D721Med (cell line): ENCODE measurements at regions not wholly inside any gene's neighbourhood (a gene's known extent, or its start where the extent isn't known, plus 50 kb on each side); places are given as distances from the start of the nearest gene placed in this dataset.

Source experiments
- DNase-seq: peaks from one replicate; pipeline ENCODE4 v3.0.0; 2011; ENCODE audit warnings: low spot score; ENCODE audit not compliant: insufficient read length
- FAIRE-seq: peaks from 2 replicates; lab custom pipeline; 2011; peaks lifted over from hg19 to GRCh38; lab: Jason Lieb, UNC
- TF ChIP-seq, protein P1 (sequence below): IDR thresholded peaks from 2 replicates; pipeline ENCODE4 v1.5.1; 2012; ENCODE audit warnings: mild to moderate bottlenecking, control low read depth; ENCODE audit not compliant: insufficient read depth; ENCODE audit errors: missing control alignments

DNA sequence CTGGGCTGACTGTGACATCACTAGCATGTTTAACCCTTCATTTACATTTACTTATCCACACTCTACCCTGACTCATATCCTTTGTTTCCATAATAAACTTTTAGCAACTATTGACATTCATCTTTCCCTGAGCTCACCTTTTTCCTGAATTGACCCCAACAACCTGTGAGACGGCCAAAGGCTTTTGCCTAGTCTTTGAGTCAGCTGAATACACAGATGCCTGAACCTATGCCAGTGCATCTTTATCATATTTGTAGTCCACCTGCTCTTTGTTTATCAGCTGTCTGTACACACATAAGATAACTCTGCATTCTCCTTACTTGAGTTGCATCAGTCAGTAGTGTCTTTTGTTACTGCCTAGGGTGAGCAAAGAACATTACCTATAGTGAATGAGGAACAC is 128.5 kb upstream of the HMHB1 start:
- TF ChIP-seq, protein P1, sequence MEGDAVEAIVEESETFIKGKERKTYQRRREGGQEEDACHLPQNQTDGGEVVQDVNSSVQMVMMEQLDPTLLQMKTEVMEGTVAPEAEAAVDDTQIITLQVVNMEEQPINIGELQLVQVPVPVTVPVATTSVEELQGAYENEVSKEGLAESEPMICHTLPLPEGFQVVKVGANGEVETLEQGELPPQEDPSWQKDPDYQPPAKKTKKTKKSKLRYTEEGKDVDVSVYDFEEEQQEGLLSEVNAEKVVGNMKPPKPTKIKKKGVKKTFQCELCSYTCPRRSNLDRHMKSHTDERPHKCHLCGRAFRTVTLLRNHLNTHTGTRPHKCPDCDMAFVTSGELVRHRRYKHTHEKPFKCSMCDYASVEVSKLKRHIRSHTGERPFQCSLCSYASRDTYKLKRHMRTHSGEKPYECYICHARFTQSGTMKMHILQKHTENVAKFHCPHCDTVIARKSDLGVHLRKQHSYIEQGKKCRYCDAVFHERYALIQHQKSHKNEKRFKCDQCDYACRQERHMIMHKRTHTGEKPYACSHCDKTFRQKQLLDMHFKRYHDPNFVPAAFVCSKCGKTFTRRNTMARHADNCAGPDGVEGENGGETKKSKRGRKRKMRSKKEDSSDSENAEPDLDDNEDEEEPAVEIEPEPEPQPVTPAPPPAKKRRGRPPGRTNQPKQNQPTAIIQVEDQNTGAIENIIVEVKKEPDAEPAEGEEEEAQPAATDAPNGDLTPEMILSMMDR = no peak
- DNase-seq (no peak), FAIRE-seq (no peak)

DNA sequence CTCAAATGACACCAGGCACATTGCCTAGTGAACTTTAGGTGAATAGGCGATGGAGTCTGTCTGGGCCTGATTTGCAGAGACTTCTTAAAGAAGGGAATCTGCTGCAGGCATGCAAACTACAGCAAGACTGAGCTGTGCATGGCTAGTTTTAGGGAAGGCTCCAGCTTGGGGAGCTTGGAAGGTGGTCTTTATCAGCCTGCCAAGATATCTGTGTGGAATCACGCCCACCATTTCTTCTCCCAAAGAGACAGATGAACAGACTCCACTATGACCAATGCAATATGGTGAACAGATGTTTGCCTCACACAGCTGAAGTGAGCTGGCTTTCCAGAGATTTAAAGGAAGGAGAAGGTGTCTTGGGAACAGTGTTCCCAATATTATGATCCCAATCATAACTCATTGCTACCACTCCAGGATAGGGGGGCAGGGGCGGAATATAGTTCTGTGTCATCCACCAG is 129.0 kb upstream of the HMHB1 start:
- no peak for FAIRE-seq
- DNase-seq = no peak

DNA sequence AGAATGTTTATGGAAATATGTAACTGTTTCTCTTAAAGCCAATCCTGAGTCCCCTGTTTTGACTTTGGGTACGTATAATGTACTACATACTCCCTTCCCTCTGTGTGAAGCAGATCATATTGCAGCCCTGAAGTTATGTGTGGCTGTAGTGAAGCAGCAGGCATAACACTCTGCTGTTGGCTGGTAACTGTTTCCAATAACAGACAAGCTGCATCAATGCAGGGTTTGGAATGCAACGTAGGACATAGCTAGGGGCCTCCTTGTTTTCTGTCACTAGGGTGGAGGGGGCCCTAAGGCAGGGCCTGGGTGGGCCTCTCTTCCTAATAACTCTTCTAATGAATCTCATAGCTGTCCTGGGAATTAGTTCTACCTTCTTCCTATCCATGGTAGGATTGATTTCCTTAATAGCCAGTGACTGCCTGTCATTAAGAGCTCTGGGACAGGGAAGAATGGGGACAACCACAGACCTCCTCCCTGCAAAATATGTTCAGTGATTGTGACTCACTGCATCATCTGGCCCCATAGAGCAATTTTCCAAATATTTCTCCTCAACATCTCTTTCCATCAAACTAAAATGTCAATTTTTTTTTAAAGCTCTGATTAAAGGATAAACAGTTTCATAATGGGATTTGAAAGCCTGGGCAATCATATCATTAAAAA is 129.6 kb upstream of the HMHB1 start:
- TF ChIP-seq, protein P1 = no peak
- no peak for DNase-seq
- no peak for FAIRE-seq

More for the DNA sequence above, 129.0 kb upstream of the HMHB1 start:
- TF ChIP-seq, protein P1 = no peak

DNA sequence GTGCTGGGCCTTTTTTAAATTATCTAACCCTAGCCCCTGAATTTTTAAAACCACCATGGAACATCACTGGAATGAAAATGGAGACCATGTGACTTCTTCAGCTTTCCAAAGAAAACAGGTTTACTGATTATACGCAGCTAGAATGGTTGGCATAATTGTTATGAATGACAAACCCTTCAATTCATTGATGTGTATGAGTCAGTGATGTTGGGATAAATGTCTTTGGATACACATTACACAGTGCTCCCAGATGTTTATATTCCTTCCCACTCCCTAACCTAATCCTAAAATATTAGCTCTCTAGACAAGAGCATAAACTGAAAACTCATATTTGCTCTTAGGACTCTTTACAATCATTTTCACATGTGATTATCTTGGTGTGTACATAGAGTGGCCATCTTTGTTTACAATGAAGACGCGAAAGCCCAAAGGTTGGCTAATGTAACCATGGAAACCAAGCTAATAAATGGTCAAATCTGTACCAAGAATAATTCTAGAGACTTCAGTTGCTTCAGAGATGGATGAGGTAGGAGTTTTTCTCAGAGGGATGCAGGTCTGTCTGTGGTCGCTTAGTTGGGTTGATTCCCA is 131.2 kb upstream of the HMHB1 start:
- TF ChIP-seq, protein P1 = no peak
- DNase-seq = no peak
- no peak for FAIRE-seq

DNA sequence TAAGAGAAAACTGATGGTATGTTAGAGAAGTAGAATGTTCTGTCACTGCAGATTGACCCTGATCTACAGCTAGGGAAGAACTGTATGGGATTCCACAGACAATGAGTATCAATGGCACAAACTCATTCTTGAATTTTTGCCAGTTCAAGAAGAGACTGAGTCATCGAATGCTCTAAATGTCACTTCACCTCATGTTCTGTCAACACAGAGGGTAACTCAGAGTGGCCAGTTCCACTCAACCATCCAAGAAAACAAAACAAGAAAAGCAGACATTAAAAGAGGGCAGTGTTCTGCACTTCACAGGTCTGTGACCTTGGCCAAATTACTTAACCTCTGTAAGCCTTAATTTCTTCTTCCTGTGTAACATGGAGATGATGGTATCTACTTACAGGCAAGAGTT is 132.2 kb upstream of the HMHB1 start:
- DNase-seq = no peak
- FAIRE-seq = no peak
- TF ChIP-seq, protein P1 = no peak

DNA sequence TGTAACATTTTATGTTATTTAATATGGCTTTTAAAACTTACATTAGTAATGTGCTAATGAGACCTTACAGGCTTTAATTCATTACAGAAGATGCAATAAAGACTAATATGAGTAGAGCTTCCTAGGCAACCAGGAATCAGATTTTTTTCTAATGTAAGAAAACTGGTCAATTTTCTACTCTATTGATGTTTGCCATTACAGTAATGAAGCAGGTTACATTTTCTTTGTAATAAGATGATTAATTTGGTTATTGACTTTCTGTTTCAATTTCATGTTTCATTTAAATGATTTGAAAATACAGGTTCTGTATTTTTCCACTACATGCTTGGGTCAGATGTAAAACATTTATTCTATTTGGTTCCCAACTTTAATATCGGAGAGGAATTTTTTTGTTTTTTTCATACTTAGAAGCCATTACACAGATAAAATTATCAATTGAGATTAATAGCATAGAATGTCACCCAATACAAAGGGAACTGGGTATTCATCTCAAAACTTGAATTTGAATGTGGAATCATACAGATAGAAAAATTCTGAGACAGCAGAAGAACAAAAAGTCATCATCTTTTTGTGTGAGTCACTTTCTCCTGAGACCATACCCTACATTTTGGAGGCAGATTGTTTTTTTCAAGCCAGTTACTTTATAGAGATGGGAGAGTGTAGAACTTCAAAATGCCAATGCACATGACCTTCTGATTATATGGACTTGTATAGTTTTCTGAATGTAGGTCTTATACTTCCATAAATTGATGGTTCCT is 133.6 kb upstream of the HMHB1 start:
- no peak for FAIRE-seq
- TF ChIP-seq, protein P1 = no peak

More for the DNA sequence above, 133.6 kb upstream of the HMHB1 start:
- DNase-seq = no peak
